GM12873 (cell line): ENCODE measurements at regions not wholly inside any gene's neighbourhood (a gene's known extent, or its start where the extent isn't known, plus 50 kb on each side); places are given as distances from the start of the nearest gene placed in this dataset.

Experiments used
- CTCF ChIP-seq: IDR thresholded peaks from 2 replicates; pipeline ENCODE4 v1.5.1; 2012; ENCODE audit warnings: low read depth, mild to moderate bottlenecking, moderate library complexity, low read length, control low read depth; ENCODE audit not compliant: insufficient read depth; ENCODE audit errors: missing control alignments

GRCh38 chr2:221810245-221810644 lies 238.1 kb upstream of the EPHA4 start:
- no peak for TF ChIP-seq CTCF

GRCh38 chr2:221808488-221808887 lies 236.4 kb upstream of the EPHA4 start:
- TF ChIP-seq CTCF, result no peak

GRCh38 chr2:221807706-221808105 lies 235.6 kb upstream of the EPHA4 start:
- no peak for TF ChIP-seq CTCF

- no peak for TF ChIP-seq CTCF
These were observed 230.0 kb upstream of the EPHA4 start for GRCh38 chr2:221802089-221802488.

- TF ChIP-seq CTCF, result no peak
These were observed 220.9 kb upstream of the EPHA4 start for GRCh38 chr2:221792971-221793521.

GRCh38 chr2:221791844-221792243 lies 219.7 kb upstream of the EPHA4 start:
- TF ChIP-seq CTCF, result no peak

- no peak for TF ChIP-seq CTCF
These were observed 215.5 kb upstream of the EPHA4 start for GRCh38 chr2:221787561-221787960.
